Activated CD8-positive, alpha-beta memory T cell treated with anti-CD3 and anti-CD28 coated beads, Interleukin-2, amount 50 U/mL, for 1 hour (primary cell): ENCODE measurements at regions not wholly inside any gene's neighbourhood (a gene's known extent, or its start where the extent isn't known, plus 50 kb on each side); places are given as distances from the start of the nearest gene placed in this dataset.
"Not testable (repeated sequence)": the region's sequence is repeated elsewhere in the genome, so short reads cannot be mapped to it uniquely, and the experiment has no call there.

ENCODE experiments used
- DNase-seq: peaks from one replicate; pipeline ENCODE4 v3.0.0-alpha.2; 2020; ENCODE audit errors: extremely low read depth

DNA sequence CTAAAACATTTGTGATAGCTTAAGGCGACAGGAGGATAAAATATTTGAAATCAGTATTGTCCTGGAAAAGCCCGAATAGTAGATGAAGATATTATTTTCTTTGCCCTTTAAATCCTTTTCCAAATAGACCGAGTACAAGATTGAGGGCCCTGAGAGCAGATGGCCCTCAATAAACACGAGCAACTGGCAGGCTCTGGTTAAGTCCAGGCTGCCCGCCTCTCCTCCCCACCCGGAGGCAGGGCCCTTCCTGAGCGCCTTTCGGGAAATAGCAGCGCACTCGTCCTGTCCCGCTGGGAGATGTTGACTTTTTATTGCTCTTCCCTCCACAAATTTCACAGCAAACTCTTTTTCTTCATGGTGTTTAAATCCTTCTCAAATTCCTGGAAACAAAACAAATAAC is 50.8 kb upstream of the MAX start:
- no peak for DNase-seq

GRCh38 chr14:65156568-65157366 is 54.5 kb upstream of the MAX start:
- DNase-seq: no peak

GRCh38 chr14:65159281-65160062 is 57.2 kb upstream of the MAX start:
- no peak for DNase-seq

DNA sequence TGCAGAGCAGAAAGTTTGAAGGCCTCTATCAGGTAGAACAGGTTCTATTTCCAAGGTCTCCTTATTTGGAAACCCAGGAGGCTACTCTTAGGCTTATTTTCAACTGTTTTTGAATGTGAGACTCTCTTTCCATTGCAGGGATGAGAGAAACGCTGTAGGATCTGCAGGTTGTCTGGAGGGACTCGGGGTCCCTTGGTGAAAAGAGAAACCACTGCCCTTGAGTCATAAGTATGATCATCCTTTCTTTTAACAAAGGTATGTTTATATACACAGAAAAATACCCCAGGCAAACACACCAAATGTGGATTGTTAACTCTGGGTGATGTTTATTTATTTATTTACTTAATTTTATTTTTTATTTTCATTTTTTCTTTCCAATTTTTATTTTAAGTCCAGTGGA is 57.8 kb upstream of the MAX start:
- DNase-seq: no peak

DNA sequence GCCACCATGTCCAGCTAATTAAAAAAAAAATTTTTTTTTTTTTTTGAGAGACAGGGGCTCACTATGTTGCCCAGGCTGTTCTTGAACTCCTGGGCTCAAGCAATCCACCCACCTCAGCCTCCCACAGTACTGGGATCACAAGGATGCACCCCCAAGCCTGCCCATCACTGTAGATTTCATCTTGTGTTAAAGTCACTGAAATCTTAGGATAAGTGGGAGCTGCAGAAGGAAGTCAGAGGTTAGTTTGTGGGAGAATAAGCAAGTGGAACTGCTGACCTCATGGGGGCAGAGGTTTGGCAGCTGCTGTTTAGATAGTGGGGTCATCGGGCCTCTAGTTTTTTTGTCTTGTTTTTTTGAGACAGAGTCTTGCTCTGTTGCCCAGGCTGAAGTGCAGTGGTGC is 59.7 kb upstream of the MAX start:
- no peak for DNase-seq

DNA sequence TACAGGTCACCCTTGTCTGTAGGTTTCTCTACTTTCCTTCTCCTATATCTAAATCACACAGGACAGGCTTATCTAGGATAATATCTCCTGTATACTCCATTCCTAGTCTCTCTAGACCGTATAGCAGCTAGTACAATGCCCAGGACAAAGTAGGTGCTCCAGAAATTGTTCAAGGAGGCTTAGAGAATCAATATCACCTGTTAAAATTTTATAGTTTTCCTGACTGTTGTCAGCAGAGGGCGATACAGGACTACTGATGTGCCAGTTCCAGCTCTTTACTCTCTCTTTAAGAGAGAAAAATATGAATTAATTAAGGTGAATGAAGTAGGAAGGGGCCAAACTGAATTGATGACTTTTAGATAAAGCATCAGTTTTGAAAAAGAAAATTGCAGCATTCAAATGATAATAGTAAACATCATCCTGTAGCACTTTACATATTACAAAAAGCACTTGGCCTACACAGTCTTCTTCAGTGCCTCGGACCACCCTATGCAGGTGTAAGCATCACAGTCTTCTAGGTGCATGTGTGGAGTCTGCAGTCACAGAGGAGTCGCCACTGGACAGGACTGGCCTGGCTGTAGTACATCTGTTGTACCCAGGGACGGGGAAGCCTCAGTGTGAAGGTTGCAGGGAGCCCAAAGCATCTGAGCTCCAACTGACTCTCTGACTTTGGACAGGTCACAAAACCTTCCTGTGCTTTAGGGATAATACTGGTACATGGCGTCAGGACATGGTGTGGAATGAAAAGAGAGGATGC is 61.9 kb upstream of the MAX start:
- DNase-seq: peak; percentile 11

- DNase-seq: no peak
These were observed 62.5 kb upstream of the MAX start for GRCh38 chr14:65164825-65165135.

- DNase-seq: no peak
These were observed 64.8 kb upstream of the MAX start for GRCh38 chr14:65167072-65167645.

- no peak for DNase-seq
These were observed 66.5 kb upstream of the MAX start for GRCh38 chr14:65168840-65169239.

- DNase-seq: no peak
These were observed 67.0 kb upstream of the MAX start for GRCh38 chr14:65169351-65169750.

DNA sequence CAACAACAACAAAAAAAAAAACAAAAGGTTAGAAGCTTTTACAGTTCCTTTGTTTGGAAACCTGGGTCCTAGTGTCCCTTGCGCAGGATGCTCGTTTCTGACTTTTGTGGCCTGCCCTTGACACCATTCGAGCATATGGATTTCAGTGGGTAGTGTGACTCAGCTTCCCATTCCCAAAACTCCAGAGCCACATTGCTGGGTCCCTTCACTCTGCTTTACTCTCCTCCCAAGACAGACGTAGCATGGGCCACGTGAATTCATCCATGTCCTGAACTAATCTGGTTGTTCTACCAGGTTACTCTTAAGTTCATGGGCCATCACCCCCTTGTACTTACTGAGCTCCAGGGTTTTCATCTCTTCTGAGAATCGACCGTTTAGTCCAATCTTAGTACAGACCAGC is 68.0 kb upstream of the MAX start:
- DNase-seq: no peak

GRCh38 chr14:65170768-65171507 is 68.6 kb upstream of the MAX start:
- no peak for DNase-seq

DNA sequence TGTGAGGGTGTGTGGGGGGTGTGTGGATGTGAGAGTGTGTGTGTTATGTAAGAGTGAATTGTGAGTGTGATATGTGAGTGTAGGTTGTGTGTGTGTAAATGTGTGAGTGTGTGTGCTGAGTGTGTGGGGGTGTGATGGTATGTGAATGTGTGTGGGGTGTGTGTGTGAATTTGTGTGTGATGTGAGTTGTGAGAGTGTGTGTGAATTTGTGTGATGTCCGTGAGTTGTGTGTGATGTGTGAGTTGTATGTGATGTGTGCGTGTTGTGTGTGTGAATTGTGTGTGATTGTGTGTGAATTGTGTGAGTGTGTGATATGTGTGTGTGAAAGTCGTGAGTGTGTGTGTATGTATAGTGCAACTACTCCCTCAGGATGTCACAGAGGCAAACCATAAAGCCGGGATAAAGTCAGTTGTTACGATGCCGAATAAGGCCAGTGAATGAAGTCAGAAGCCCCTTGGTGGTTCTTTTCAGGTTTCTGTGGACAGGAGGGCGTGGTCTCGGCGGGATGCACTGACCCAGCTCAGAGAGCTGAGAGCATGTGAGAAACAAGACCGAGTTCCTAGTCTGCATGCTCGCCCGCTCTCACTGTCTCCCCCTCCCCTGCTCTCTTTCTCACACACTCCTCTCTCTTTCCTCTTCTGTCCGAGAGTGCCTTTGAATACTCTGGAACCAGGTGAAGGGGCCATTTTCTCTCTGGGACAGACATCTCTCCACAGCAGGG is 71.8 kb upstream of the MAX start:
- no peak for DNase-seq

DNA sequence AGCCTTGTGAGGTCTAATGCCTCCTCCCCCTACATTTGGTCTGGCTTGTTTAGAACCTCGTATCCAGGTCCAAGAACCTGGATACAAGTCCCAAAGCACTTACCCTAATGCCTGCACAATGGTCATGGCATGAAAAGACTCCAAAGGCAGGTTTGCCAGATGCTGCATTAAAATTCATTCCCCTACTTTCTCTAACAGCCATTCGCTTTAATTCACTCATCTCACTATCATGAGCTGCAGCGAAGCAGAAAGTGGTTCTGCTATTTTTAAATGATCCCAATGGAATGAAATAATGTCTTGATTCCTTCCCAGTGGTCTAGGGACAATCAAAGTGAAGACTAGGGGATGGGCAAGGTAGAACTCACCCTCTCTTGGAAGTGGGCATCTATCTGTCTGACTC is 72.5 kb upstream of the MAX start:
- DNase-seq: no peak

- no peak for DNase-seq
These were observed 75.2 kb upstream of the MAX start for GRCh38 chr14:65177551-65177950.

- not testable (repeated sequence) for DNase-seq
These were observed 76.9 kb upstream of the MAX start for GRCh38 chr14:65179231-65179630.

- no peak for DNase-seq
These were observed 77.8 kb upstream of the MAX start for GRCh38 chr14:65179918-65180724.

- no peak for DNase-seq
These were observed 78.4 kb upstream of the MAX start for GRCh38 chr14:65180725-65181025.

GRCh38 chr14:65184032-65184764 is 81.9 kb upstream of the MAX start:
- DNase-seq: no peak

DNA sequence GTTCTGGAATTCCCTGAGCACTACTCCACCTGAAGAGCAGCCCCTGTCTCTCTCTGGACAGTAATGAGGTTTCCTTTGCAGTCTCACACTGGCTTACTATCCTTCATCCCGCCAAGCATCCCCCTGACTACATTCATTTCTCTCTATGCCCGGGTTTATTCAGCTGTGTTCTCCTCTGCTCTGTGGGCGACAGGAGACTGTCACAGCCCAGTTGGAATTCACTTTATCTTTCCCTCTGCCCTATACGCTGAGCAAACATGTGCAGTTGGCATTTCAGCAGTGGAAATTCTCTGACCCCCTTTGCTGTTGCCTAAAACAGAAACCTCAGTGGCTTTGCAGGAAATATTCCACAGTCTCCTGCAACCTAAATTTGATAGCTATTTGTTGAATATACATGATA is 83.5 kb upstream of the MAX start:
- DNase-seq: no peak
